ENCODE measurements at regions not wholly inside any gene's neighbourhood (a gene's known extent, or its start where the extent isn't known, plus 50 kb on each side); places are given as distances from the start of the nearest gene placed in this dataset.

- DNase-seq, result no peak
Measured at GRCh38 chr10:131724169-131724545, 176.7 kb upstream of the PPP2R2D start.

DNA sequence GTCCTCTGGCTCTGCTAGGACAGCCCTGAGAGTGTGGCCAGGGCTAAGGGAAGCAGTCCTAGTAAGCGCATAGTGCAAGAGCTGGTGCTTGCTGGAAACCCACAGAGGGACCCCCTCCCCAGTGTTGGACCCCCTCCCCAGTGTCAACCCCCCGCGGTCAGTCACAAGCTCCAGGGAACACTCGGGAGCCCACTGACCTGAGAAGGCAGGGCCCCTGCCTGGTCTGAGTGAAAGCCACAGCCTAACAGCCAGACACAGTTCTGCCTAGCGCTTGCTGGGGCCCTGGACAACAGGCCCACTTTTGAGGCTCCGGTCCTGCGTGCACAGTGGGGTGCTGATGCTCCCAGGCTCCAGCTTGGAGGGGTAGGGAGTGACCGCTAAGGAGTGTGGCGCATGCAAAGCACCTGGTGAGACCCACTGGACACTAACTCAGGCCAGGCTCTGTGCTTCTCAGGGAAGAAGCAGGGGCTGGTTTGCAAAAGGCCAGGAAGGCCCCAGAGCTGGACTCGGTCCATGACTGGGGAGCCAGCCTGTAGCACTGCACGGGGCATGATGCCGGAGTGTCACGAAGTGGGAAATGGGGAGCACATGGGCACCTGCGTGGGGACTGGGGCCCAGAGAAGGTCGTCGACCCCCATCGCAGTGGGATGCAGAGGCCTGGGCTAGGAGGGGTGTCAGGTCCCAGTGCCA is 175.8 kb upstream of the PPP2R2D start:
- no peak for DNase-seq

DNA sequence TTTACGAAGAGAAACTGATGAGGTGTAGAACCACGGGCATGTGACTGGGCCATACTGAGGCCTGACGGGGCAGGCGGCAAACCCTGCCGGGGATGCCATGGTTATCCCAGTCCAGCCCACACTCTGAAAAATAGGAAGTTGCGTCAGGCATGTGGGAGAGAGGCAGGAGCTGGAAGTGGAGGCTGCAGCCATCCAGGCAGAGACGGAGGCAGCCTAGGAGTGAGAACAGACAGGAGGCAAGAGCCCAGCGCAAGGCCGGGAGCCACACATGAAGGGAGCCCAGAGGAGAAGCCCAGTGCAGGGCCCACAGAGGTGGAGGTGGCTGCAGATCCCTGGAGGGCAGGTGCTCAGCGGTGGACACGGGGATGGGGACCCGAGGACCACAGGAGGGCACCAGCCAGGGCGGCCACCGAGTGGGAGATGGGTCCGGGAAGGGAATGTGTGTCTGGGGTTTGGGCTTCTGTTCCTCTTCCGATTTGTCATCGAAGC is 175.2 kb upstream of the PPP2R2D start:
- DNase-seq, result no peak

- DNase-seq, result no peak
Measured at GRCh38 chr10:131726076-131726880, 174.5 kb upstream of the PPP2R2D start.

DNA sequence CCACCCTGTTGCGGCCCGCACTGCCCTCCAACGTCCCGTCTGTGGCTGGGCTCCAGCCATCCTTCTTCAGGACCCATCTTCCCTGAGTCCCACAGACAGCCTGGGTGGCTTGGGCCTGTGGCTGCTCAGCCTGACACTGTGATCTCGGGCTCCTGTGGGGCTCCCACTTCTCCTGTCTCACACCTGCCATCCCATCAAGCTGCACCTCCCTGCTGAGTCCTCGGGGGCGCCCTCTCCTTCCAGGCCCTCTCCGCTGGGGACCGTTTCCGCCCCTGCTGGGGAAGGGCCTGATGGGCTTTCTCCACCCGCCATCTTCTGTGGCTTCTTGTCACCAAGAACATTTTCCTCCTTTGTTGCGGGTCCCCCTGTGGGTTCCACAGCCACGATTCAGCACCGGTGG is 173.8 kb upstream of the PPP2R2D start:
- DNase-seq, result no peak

GRCh38 chr10:131727560-131727959 is 173.2 kb upstream of the PPP2R2D start:
- DNase-seq, result no peak

GRCh38 chr10:131728286-131729228 is 172.3 kb upstream of the PPP2R2D start:
- DNase-seq, result no peak

DNA sequence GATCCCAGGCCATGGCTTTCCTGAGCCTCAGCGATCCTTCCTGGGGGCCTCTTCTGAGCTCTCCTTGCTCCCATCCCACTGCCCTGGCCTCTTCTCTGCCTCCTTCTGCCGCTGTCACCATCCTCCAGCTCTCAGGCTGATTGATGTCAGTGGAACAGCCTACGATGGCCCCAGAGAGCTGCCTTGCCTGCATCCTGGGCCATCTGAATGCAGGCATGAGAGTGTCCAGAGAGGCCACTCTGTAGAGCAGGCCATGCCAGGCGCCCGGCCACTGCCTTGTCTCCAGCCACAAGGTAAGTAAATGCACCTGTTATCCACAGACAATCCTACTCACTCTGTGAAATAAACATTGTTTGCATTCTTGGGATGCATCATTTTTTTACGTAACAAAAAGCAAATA is 171.4 kb upstream of the PPP2R2D start:
- no peak for DNase-seq

DNA sequence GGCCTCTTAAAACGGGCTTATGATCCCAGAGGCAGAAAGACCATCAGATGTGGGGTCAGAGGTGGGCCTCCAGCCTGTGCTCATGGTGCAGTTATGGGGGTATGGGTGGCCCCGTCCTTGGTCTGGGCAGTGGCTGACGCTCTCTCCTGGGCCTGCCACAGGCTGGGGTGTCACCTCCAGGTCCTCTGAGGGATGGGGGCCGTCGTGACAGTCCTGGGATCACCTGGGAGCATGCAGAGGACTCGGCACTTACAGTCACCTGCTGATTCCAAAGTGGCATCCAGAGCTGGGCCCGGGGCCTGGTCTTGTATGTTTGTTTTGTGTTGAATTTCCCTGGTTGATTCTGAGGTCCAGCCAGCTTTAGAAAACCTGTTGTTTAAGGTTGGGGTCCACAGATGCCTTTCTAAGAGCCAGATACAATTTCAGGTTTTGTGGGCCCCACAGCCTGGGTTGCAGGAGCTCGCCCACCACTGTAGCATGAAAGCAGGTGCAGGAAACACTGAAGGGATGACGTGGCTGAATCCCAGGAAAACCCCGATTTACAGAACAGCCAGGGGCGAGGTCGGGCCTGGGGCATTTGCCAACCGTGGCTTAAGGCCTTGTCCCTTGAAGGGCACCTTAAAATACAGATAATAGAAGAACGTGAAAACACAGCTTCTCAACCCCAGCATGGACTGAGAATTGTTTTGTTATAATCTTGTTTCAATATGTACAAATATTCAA is 170.7 kb upstream of the PPP2R2D start:
- no peak for DNase-seq

DNA sequence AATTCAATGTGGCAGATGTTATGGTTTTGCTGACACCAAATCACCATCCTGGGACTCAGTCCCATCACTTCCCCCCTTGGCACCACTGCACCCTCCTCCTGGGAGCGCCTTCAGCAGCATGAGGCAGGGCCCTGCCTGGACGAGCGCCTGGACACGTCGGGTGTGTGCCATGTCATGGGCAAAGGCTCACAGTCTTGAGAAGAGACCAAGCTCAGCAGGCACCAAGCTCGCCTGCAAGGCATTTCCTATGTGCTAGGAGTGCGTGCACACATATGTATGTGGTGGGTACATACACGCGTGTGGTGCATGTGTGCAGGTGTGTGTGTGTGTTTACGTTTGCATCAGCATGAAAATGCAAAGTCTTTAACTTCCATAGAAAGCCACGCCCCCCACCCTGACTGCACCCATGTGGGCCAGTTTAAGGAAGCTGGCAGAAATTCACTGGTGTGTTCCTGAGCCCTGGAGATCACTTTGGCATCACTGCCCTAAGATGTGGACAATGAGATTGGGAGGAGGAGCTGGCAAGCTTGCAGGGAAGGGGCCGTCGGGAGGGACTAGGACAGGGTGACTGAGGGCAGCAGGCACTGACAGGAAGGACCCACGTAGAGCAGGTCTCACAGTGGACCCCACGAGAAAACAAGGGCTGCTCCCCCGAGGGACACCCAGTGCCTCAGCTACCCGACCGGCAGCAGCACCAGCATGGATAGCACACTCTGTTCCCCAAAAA is 169.9 kb upstream of the PPP2R2D start:
- no peak for DNase-seq

DNA sequence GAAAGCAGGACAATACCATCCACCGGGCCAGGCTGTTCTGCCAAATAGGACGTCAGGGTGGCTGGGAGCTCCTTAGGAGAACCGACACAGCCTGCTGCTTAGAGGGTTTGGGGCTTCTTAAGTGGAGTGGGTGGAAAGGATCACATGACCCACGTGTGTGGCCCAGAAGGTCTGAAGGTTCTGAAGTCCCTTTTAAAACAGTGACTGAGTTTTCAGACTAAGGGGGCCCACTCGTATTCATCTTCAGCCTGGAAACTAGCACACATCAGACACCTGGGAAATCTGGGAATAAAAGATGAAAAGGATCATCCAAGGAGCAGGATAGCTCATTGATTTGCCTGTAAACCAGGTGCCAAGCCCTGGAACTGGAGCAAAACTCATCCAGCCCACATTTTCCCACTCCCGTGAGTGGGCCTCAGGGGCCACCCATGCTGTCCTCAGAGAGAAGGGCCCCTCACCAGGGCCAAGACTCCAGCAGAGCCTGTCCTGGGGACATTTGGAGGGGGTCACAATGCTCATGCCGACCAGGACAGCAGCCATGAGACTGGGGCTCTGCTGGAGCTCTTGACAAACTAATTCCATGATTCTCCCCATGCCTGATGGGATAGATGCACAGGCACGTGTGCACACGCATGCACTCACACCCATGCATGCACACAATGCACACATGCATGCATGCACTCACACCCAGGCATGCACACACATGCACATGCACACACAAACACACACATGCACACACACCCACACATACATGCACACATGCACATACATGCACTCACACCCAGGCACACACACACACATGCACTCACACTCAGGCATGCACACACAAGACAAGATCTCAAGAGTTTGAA is 168.8 kb upstream of the PPP2R2D start:
- DNase-seq, result no peak

- no peak for DNase-seq
Measured at GRCh38 chr10:131732631-131733127, 168.1 kb upstream of the PPP2R2D start.

DNA sequence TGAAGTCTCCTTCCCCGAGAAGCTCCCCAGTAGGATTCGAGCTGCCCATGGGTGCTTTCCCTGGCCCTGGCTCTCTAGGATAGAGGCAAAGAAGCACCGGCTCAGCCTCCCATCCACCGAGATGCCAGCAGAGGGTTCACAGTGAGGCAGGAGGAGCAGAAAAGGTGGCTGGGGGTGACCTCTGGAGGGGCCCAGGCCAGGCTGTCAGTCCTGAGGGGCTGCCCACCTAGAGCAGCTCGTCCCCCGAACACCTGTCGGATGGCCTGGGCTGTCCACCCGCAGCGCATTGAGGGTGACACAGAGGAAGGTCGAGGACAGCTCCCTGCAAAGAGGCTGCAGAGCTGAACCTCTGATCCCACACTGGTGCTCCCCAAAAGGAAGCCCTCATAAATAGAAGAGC is 167.2 kb upstream of the PPP2R2D start:
- no peak for DNase-seq

GRCh38 chr10:131735577-131735976 is 165.2 kb upstream of the PPP2R2D start:
- DNase-seq, result no peak

DNA sequence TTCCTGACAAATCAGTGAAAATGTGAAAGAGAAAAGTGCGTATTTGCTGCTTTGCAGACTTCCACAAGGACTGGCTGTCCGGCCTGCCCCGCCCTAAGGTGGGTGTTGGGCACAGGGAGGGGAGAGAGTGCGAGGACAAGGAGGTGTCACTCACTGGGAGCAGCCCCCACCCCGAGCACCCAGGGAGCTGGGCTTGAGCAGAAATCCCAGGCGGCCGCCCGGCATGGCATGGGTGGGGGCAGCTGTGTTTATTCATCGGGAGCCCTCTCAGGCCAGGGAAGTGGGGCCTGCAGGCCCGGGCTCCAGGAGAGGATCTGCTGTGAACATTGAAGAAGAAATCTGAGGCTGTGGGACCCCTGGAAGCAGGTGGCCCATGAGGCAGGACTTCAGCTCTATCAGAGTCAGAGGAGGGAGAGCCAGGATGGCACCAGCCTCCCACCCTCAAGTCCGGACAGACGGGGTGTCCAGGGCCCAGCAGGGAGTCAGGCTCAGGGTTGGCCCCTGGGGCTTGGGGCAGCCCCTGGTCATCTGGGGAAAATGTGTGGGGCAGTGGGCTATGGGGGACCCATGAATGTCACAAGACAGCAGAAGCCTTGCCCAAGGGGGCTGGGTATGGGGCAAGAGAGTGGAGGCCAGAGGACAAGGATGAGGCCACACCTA is 164.4 kb upstream of the PPP2R2D start:
- no peak for DNase-seq

- no peak for DNase-seq
Measured at GRCh38 chr10:131737543-131738395, 163.0 kb upstream of the PPP2R2D start.

DNA sequence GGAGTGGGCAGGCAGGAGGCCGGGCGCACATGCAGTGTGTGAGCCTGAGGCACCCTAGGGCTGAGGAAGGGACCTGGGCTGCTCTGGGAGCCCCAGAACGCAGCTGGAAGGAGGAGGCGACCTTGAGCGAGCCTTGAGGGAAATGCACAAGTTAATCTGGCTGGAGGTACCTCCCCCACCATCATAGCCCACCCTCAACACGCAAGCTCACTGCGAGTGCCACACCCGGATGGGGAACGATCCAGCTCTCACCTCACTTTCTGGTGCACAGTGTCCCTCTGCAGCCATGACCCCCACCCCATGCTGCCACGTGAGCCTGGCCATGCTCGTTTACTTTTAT is 162.4 kb upstream of the PPP2R2D start:
- no peak for DNase-seq

DNA sequence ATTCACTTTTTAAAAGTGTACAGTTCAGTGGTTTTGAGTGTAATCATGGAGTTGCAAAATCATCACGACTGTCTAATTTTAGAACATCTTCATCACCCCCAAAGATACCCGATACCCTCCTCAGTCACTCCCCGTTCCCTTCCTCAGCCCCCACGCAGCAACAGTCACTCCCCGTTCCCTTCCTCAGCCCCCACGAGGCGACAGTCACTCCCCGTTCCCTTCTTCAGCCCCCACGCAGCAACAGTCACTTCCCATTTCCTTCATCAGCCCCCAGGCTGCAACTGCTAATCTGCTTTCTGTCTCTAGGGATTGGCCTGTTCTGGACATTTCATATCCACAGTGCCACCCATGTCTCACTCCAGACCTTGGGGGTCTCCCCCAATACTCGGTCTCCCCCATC is 161.6 kb upstream of the PPP2R2D start:
- DNase-seq, result no peak

- no peak for DNase-seq
Measured at GRCh38 chr10:131742500-131742951, 158.3 kb upstream of the PPP2R2D start.

Data from T1000 (cell line).